Caco-2 (cell line): ENCODE measurements at regions not wholly inside any gene's neighbourhood (a gene's known extent, or its start where the extent isn't known, plus 50 kb on each side); places are given as distances from the start of the nearest gene placed in this dataset.

Source experiments
- BruUV-seq: library from RNA; stranded (reverse); fragments of 400-500 nt; replicated peaks from 2 replicates; lab custom pipeline; 2021; lab: Mats Ljungman, UMichigan
- CTCF ChIA-PET: fragments of 300-600 bp; sonication (Branson Sonifier 250); formaldehyde crosslinking; loops from one replicate; lab custom pipeline; 2022; ENCODE audit warnings: antibody characterized with exemption; lab: Charles Lee
- POLR2A ChIA-PET: fragments of 300-600 bp; sonication (Branson Sonifier 250); formaldehyde crosslinking; loops from one replicate; lab custom pipeline; 2022; ENCODE audit warnings: antibody characterized with exemption; lab: Charles Lee
- DNase-seq, 2 experiments: peaks; one replicate each; pipeline versions ENCODE4 v3.0.0 to v3.0.0-alpha.2; 2020 to 2022
- H3K27me3 ChIP-seq: replicated peaks from 2 replicates; pipeline ENCODE4 v1.6.0; 2011; ENCODE audit warnings: low read length; ENCODE audit not compliant: control insufficient read depth, insufficient read depth
- H3K36me3 ChIP-seq: 2 replicates; pipeline ENCODE4 v1.5.1; 2011; ENCODE audit warnings: low read length; ENCODE audit not compliant: control insufficient read depth, insufficient read depth
- H3K4me1 ChIP-seq: fragments of 250-450 bp; sonication (Bioruptor Pico); 2 replicates; pipeline ENCODE4 v1.5.1; 2020; ENCODE audit warnings: mild to moderate bottlenecking
- H3K4me3 ChIP-seq: 2 replicates; pipeline ENCODE4 v1.5.1; 2011; ENCODE audit warnings: low read depth, mild to moderate bottlenecking, control low read depth, low read length
- H3K9me3 ChIP-seq: fragments of 250-450 bp; sonication (Bioruptor Pico); 2 replicates; pipeline ENCODE4 v1.5.1; 2020; ENCODE audit warnings: mild to moderate bottlenecking, moderate library complexity
- H3K27ac Mint-ChIP-seq: one replicate; pipeline ENCODE4 v1.8.0; 2022; ENCODE audit warnings: mixed read lengths; ENCODE audit not compliant: unreplicated experiment
- H3K27me3 Mint-ChIP-seq: one replicate; pipeline ENCODE4 v1.8.0; 2022; ENCODE audit warnings: mixed read lengths; ENCODE audit not compliant: insufficient read depth, unreplicated experiment
- H3K36me3 Mint-ChIP-seq: one replicate; pipeline ENCODE4 v1.8.0; 2022; ENCODE audit warnings: mild to moderate bottlenecking, mixed read lengths; ENCODE audit not compliant: insufficient read depth, unreplicated experiment
- H3K4me1 Mint-ChIP-seq: one replicate; pipeline ENCODE4 v1.8.0; 2022; ENCODE audit warnings: low read depth, mixed read lengths; ENCODE audit not compliant: unreplicated experiment
- H3K4me3 Mint-ChIP-seq: one replicate; pipeline ENCODE4 v1.8.0; 2022; ENCODE audit warnings: mild to moderate bottlenecking, moderate library complexity, mixed read lengths; ENCODE audit not compliant: unreplicated experiment
- H3K9me3 Mint-ChIP-seq: one replicate; pipeline ENCODE4 v1.8.0; 2022; ENCODE audit warnings: mixed read lengths; ENCODE audit not compliant: unreplicated experiment
- CTCF ChIP-seq, 2 experiments: fragments of 200-600 bp in 1 of 2; IDR thresholded peaks; 1 replicate in 1 of 2; 2 replicates in 1 of 2; pipeline versions ENCODE4 v1.5.1 to v1.8.0; 2011 to 2022; ENCODE audit warnings: antibody characterized with exemption in 1 of 2, control low read depth in 1 of 2, inconsistent platforms in 1 of 2, low read depth in 1 of 2, low read length in 1 of 2, mild to moderate bottlenecking in 1 of 2, moderate library complexity in 1 of 2; ENCODE audit not compliant: insufficient read depth in 1 of 2, severe bottlenecking in 1 of 2, unreplicated experiment in 1 of 2
- intact Hi-C: fragments of 100-400 bp; cut with micrococcal nuclease; formaldehyde crosslinking; loops from one replicate; pipeline ENCODE4 v1.10.0; 2022; ENCODE audit not compliant: unreplicated experiment

- POLR2A ChIA-PET = no interaction called here
- intact Hi-C loops = no loop called here
- H3K27ac Mint-ChIP-seq = no peak overlapping the region
- H3K4me3 Mint-ChIP-seq = no peak overlapping the region
- H3K27me3 Mint-ChIP-seq = no peaks in the 10 kb centered on the region
- CTCF ChIA-PET = no interaction called here
- BruUV-seq = no TSS peak
- H3K36me3 Mint-ChIP-seq = no peaks in the 10 kb centered on the region
- no peaks in the 10 kb centered on the region for H3K4me1 ChIP-seq
- H3K27me3 ChIP-seq = no peaks in the 10 kb centered on the region
- DNase-seq = no peak
- TF ChIP-seq CTCF (IDR thresholded peaks at IDR 0.05; ENCODE audit: insufficient read depth in 1 of 2, low read depth in 1 of 2, low read length in 1 of 2, severe bottlenecking in 1 of 2, unreplicated experiment in 1 of 2) = no peak
- no peaks in the 10 kb centered on the region for H3K9me3 Mint-ChIP-seq
- no peak overlapping the region for H3K4me3 ChIP-seq
- no peaks in the 10 kb centered on the region for H3K36me3 ChIP-seq
- no peaks in the 10 kb centered on the region for H3K4me1 Mint-ChIP-seq
- no peaks in the 10 kb centered on the region for H3K9me3 ChIP-seq
These were observed 1105.2 kb upstream of the ZEB2 start for GRCh38 chr2:145625111-145625510.

- ChIA-PET POLR2A (no interaction called here), CTCF (no interaction called here)
- Histone ChIP-seq H3K36me3 (no peaks in the 10 kb centered on the region), H3K9me3 (no peaks in the 10 kb centered on the region), H3K27me3 (no peaks in the 10 kb centered on the region), H3K4me1 (no peaks in the 10 kb centered on the region), H3K4me3 (no peak overlapping the region)
- no TSS peak for BruUV-seq
- Mint-ChIP-seq H3K36me3 (no peaks in the 10 kb centered on the region), H3K27ac (no peak overlapping the region), H3K27me3 (no peaks in the 10 kb centered on the region), H3K4me3 (no peak overlapping the region), H3K9me3 (no peaks in the 10 kb centered on the region), H3K4me1 (no peaks in the 10 kb centered on the region)
- no peak for DNase-seq
- intact Hi-C loops = no loop called here
- no peak for TF ChIP-seq CTCF (IDR thresholded peaks at IDR 0.05; ENCODE audit: insufficient read depth in 1 of 2, low read depth in 1 of 2, low read length in 1 of 2, severe bottlenecking in 1 of 2, unreplicated experiment in 1 of 2)
These were observed 1103.2 kb upstream of the ZEB2 start for GRCh38 chr2:145623136-145623535.

GRCh38 chr2:145622285-145622684, 1102.4 kb upstream of the ZEB2 start:
- intact Hi-C loops = no loop called here
- Histone ChIP-seq H3K27me3 (no peaks in the 10 kb centered on the region), H3K4me3 (no peak overlapping the region), H3K36me3 (no peaks in the 10 kb centered on the region), H3K9me3 (no peaks in the 10 kb centered on the region), H3K4me1 (no peaks in the 10 kb centered on the region)
- TF ChIP-seq CTCF (IDR thresholded peaks at IDR 0.05; ENCODE audit: insufficient read depth in 1 of 2, low read depth in 1 of 2, low read length in 1 of 2, severe bottlenecking in 1 of 2, unreplicated experiment in 1 of 2) = no peak
- Mint-ChIP-seq H3K4me1 (no peaks in the 10 kb centered on the region), H3K27me3 (no peaks in the 10 kb centered on the region), H3K36me3 (no peaks in the 10 kb centered on the region), H3K4me3 (no peak overlapping the region), H3K27ac (no peak overlapping the region), H3K9me3 (no peaks in the 10 kb centered on the region)
- no peak for DNase-seq
- BruUV-seq = no TSS peak
- ChIA-PET CTCF (no interaction called here), POLR2A (no interaction called here)
